ENCODE measurements at regions not wholly inside any gene's neighbourhood (a gene's known extent, or its start where the extent isn't known, plus 50 kb on each side); places are given as distances from the start of the nearest gene placed in this dataset.

GRCh38 chr14:101286271-101287018 is 274.9 kb upstream of the DIO3 start:
- TF ChIP-seq GATA2 (IDR thresholded peaks at IDR 0.05; ENCODE audit: low read depth, low read length) (no peak), GATA3 (IDR thresholded peaks at IDR 0.05; ENCODE audit: low read depth, low read length) (no peak)
